SK-N-SH treated with all-trans-retinoic acid at 6 μM for 48 hours (cell line): ENCODE measurements at regions not wholly inside any gene's neighbourhood (a gene's known extent, or its start where the extent isn't known, plus 50 kb on each side); places are given as distances from the start of the nearest gene placed in this dataset.

Experiments
- ATAC-seq: fragments of 200-7000 bp; cut with Tn5 transposase; 3 replicates; pipeline ENCODE4 v1.9.1; 2020; ENCODE audit warnings: mild to moderate bottlenecking, moderate library complexity
- ARNTL ChIP-seq: fragments of 450-650 bp; formaldehyde crosslinking; IDR thresholded peaks from 2 replicates; pipeline ENCODE4 v1.5.0; 2020; ENCODE audit warnings: low read depth, mild to moderate bottlenecking, moderate library complexity, borderline replicate concordance
- BACH2 ChIP-seq: fragments of 250-450 bp; sonication (Bioruptor Pico); IDR thresholded peaks from 2 replicates; pipeline ENCODE4 v1.9.0; 2021; ENCODE audit warnings: mild to moderate bottlenecking, borderline replicate concordance
- CSDC2 ChIP-seq: fragments of 250-450 bp; sonication (Bioruptor Pico); IDR thresholded peaks from 2 replicates; pipeline ENCODE4 v1.5.0; 2020; ENCODE audit warnings: mild to moderate bottlenecking, moderate library complexity
- ESRRG ChIP-seq: fragments of 250-450 bp; sonication (Bioruptor Pico); IDR thresholded peaks from 2 replicates; pipeline ENCODE4 v1.6.1; 2021; ENCODE audit warnings: mild to moderate bottlenecking
- GLIS3 ChIP-seq: fragments of 250-450 bp; sonication (Bioruptor Pico); IDR thresholded peaks from 2 replicates; pipeline ENCODE4 v1.5.0; 2020; ENCODE audit warnings: mild to moderate bottlenecking, moderate library complexity
- ISL1 ChIP-seq: fragments of 250-450 bp; sonication (Bioruptor Pico); IDR thresholded peaks from 2 replicates; pipeline ENCODE4 v2.1.2; 2022; ENCODE audit warnings: mild to moderate bottlenecking, moderate library complexity
- OSR1 ChIP-seq: fragments of 250-450 bp; sonication (Bioruptor Pico); IDR thresholded peaks from 2 replicates; pipeline ENCODE4 v1.8.0; 2022; ENCODE audit warnings: moderate library complexity, mild to moderate bottlenecking, inconsistent platforms
- PATZ1 ChIP-seq: fragments of 250-450 bp; sonication (Bioruptor Pico); IDR thresholded peaks from 2 replicates; pipeline ENCODE4 v1.8.0; 2020; ENCODE audit warnings: mild to moderate bottlenecking, moderate library complexity, borderline replicate concordance
- PPARA ChIP-seq: fragments of 250-450 bp; sonication (Bioruptor Pico); IDR thresholded peaks from 2 replicates; pipeline ENCODE4 v1.5.0; 2020; ENCODE audit warnings: mild to moderate bottlenecking, borderline replicate concordance
- RARB ChIP-seq: fragments of 250-450 bp; sonication (Bioruptor Pico); IDR thresholded peaks from 2 replicates; pipeline ENCODE4 v1.8.0; 2021; ENCODE audit warnings: mild to moderate bottlenecking, moderate library complexity
- SNAI2 ChIP-seq: fragments of 250-450 bp; sonication (Bioruptor Pico); IDR thresholded peaks from 2 replicates; pipeline ENCODE4 v1.5.0; 2020; ENCODE audit warnings: mild to moderate bottlenecking, moderate library complexity
- TCF4 ChIP-seq: fragments of 250-450 bp; sonication (Bioruptor Pico); IDR thresholded peaks from 2 replicates; pipeline ENCODE4 v1.8.0; 2021; ENCODE audit warnings: mild to moderate bottlenecking, moderate library complexity, borderline replicate concordance
- ZC3H10 ChIP-seq: fragments of 250-450 bp; sonication (Bioruptor Pico); IDR thresholded peaks from 2 replicates; pipeline ENCODE4 v1.5.1; 2021; ENCODE audit warnings: mild to moderate bottlenecking, moderate library complexity
- ZFP3 ChIP-seq: fragments of 250-450 bp; sonication (Bioruptor Pico); IDR thresholded peaks from 2 replicates; pipeline ENCODE4 v1.5.0; 2020; ENCODE audit warnings: mild to moderate bottlenecking, moderate library complexity
- ZFP30 ChIP-seq: fragments of 450-650 bp; formaldehyde crosslinking; IDR thresholded peaks from 2 replicates; pipeline ENCODE4 v1.5.0; 2022; ENCODE audit warnings: mild to moderate bottlenecking, moderate library complexity
- ZNF565 ChIP-seq: fragments of 450-650 bp; formaldehyde crosslinking; conservative IDR thresholded peaks from 2 replicates; pipeline ENCODE4 v1.5.0; 2020; ENCODE audit warnings: low read depth, mild to moderate bottlenecking, moderate library complexity
- ZNF70 ChIP-seq: fragments of 450-650 bp; formaldehyde crosslinking; IDR thresholded peaks from 2 replicates; pipeline ENCODE4 v1.5.0; 2020; ENCODE audit warnings: mild to moderate bottlenecking, moderate library complexity
- ZNF8 ChIP-seq: fragments of 450-650 bp; formaldehyde crosslinking; IDR thresholded peaks from 2 replicates; pipeline ENCODE4 v1.5.0; 2020; ENCODE audit warnings: mild to moderate bottlenecking, moderate library complexity
- TF ChIP-seq, protein P1 (sequence below): fragments of 250-450 bp; sonication (Bioruptor Pico); IDR thresholded peaks from 2 replicates; pipeline ENCODE4 v1.5.1; 2021; ENCODE audit warnings: mild to moderate bottlenecking, moderate library complexity
- TF ChIP-seq, protein P2 (sequence below): fragments of 250-450 bp; sonication (Bioruptor Pico); IDR thresholded peaks from 2 replicates; pipeline ENCODE4 v1.8.0; 2021; ENCODE audit warnings: low read depth, mild to moderate bottlenecking, moderate library complexity, borderline replicate concordance
- TF ChIP-seq, protein P3 (sequence below): fragments of 250-450 bp; sonication (Bioruptor Pico); IDR thresholded peaks from 2 replicates; pipeline ENCODE4 v1.5.1; 2020; ENCODE audit warnings: low read depth, mild to moderate bottlenecking, moderate library complexity
- TF ChIP-seq, protein P4 (sequence below): fragments of 250-450 bp; sonication (Bioruptor Pico); IDR thresholded peaks from 2 replicates; pipeline ENCODE4 v1.5.0; 2020; ENCODE audit warnings: mild to moderate bottlenecking, moderate library complexity

DNA sequence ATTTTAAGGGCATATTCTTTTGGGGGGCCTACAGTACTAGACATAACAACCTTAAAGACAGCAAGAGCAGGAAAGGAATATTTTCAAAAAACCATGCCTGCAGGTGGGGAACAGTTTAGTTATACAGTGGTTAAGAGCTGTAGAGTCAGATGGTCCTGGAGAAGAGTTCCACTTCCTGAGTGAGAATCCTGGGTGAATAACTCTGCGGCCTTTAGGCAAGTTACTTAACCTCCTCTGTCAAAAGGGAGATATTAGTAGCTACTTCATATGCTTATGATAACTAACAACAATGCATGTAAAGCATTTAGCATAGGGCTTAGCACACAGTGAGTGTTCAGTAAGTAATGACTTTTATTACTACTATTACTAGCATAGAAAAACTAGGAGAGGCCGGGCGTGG, 119.2 kb upstream of the TAB2 start:
- no peak for TF ChIP-seq SNAI2 (CRISPR knock-in tag)
- TF ChIP-seq PATZ1 (CRISPR knock-in tag), result no peak
- no peak for TF ChIP-seq OSR1 (CRISPR knock-in tag)
- TF ChIP-seq CSDC2 (CRISPR knock-in tag), result no peak
- TF ChIP-seq ZC3H10 (CRISPR knock-in tag), result no peak
- TF ChIP-seq ZFP30 (CRISPR knock-in tag), result no peak
- TF ChIP-seq ZNF8 (CRISPR knock-in tag), result no peak
- TF ChIP-seq ZNF70 (CRISPR knock-in tag), result no peak
- TF ChIP-seq BACH2 (CRISPR knock-in tag), result no peak
- TF ChIP-seq, protein P1, sequence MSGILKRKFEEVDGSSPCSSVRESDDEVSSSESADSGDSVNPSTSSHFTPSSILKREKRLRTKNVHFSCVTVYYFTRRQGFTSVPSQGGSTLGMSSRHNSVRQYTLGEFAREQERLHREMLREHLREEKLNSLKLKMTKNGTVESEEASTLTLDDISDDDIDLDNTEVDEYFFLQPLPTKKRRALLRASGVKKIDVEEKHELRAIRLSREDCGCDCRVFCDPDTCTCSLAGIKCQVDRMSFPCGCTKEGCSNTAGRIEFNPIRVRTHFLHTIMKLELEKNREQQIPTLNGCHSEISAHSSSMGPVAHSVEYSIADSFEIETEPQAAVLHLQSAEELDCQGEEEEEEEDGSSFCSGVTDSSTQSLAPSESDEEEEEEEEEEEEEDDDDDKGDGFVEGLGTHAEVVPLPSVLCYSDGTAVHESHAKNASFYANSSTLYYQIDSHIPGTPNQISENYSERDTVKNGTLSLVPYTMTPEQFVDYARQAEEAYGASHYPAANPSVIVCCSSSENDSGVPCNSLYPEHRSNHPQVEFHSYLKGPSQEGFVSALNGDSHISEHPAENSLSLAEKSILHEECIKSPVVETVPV, result no peak
- no peak for TF ChIP-seq PPARA (CRISPR knock-in tag)
- no peak for TF ChIP-seq ZNF565
- no peak for TF ChIP-seq ARNTL
- TF ChIP-seq, protein P2, sequence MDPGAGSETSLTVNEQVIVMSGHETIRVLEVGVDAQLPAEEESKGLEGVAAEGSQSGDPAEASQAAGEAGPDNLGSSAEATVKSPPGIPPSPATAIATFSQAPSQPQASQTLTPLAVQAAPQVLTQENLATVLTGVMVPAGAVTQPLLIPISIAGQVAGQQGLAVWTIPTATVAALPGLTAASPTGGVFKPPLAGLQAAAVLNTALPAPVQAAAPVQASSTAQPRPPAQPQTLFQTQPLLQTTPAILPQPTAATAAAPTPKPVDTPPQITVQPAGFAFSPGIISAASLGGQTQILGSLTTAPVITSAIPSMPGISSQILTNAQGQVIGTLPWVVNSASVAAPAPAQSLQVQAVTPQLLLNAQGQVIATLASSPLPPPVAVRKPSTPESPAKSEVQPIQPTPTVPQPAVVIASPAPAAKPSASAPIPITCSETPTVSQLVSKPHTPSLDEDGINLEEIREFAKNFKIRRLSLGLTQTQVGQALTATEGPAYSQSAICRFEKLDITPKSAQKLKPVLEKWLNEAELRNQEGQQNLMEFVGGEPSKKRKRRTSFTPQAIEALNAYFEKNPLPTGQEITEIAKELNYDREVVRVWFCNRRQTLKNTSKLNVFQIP, result no peak
- TF ChIP-seq, protein P3, sequence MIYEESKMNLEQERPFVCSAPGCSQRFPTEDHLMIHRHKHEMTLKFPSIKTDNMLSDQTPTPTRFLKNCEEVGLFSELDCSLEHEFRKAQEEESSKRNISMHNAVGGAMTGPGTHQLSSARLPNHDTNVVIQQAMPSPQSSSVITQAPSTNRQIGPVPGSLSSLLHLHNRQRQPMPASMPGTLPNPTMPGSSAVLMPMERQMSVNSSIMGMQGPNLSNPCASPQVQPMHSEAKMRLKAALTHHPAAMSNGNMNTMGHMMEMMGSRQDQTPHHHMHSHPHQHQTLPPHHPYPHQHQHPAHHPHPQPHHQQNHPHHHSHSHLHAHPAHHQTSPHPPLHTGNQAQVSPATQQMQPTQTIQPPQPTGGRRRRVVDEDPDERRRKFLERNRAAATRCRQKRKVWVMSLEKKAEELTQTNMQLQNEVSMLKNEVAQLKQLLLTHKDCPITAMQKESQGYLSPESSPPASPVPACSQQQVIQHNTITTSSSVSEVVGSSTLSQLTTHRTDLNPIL (CRISPR knock-in tag), result no peak
- no peak for ATAC-seq

- no peak for TF ChIP-seq ESRRG
- TF ChIP-seq SNAI2 (CRISPR knock-in tag), result no peak
- no peak for TF ChIP-seq PPARA (CRISPR knock-in tag)
- TF ChIP-seq ZNF70 (CRISPR knock-in tag), result no peak
- TF ChIP-seq ZC3H10 (CRISPR knock-in tag), result no peak
- no peak for TF ChIP-seq BACH2 (CRISPR knock-in tag)
- TF ChIP-seq, protein P4, sequence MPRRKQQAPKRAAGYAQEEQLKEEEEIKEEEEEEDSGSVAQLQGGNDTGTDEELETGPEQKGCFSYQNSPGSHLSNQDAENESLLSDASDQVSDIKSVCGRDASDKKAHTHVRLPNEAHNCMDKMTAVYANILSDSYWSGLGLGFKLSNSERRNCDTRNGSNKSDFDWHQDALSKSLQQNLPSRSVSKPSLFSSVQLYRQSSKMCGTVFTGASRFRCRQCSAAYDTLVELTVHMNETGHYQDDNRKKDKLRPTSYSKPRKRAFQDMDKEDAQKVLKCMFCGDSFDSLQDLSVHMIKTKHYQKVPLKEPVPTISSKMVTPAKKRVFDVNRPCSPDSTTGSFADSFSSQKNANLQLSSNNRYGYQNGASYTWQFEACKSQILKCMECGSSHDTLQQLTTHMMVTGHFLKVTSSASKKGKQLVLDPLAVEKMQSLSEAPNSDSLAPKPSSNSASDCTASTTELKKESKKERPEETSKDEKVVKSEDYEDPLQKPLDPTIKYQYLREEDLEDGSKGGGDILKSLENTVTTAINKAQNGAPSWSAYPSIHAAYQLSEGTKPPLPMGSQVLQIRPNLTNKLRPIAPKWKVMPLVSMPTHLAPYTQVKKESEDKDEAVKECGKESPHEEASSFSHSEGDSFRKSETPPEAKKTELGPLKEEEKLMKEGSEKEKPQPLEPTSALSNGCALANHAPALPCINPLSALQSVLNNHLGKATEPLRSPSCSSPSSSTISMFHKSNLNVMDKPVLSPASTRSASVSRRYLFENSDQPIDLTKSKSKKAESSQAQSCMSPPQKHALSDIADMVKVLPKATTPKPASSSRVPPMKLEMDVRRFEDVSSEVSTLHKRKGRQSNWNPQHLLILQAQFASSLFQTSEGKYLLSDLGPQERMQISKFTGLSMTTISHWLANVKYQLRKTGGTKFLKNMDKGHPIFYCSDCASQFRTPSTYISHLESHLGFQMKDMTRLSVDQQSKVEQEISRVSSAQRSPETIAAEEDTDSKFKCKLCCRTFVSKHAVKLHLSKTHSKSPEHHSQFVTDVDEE (CRISPR knock-in tag), result no peak
- no peak for TF ChIP-seq OSR1 (CRISPR knock-in tag)
- TF ChIP-seq TCF4 (CRISPR knock-in tag), result no peak
- no peak for TF ChIP-seq ZFP3
- no peak for TF ChIP-seq GLIS3
- TF ChIP-seq, protein P3 (CRISPR knock-in tag), result no peak
- no peak for TF ChIP-seq RARB (CRISPR knock-in tag)
- TF ChIP-seq CSDC2 (CRISPR knock-in tag), result no peak
- no peak for TF ChIP-seq ISL1 (CRISPR knock-in tag)
- TF ChIP-seq ZFP30 (CRISPR knock-in tag), result no peak
- TF ChIP-seq PATZ1 (CRISPR knock-in tag), result no peak
- ATAC-seq, result no peak
Observed at GRCh38 chr6:149200282-149200945, 117.1 kb upstream of the TAB2 start.
